GM23338 (cell line): ENCODE measurements at regions not wholly inside any gene's neighbourhood (a gene's known extent, or its start where the extent isn't known, plus 50 kb on each side); places are given as distances from the start of the nearest gene placed in this dataset.

Experiments used
- CTCF ChIP-seq, 2 experiments: fragments of 200-600 bp in 1 of 2; sonication (generic) in 1 of 2; conservative IDR thresholded peaks; 2 replicates each; pipeline versions ENCODE4 v1.5.1 to v1.6.1; 2016 to 2017; ENCODE audit warnings: antibody characterized with exemption in 2 of 2, low read depth in 2 of 2, mild to moderate bottlenecking in 2 of 2, moderate library complexity in 1 of 2
- ETS1 ChIP-seq: IDR thresholded peaks from 2 replicates; pipeline ENCODE4 v1.6.1; 2016; ENCODE audit warnings: antibody characterized with exemption
- EZH2 ChIP-seq: fragments of 200-600 bp; sonication (generic); IDR thresholded peaks from one replicate; pipeline ENCODE4 v1.8.0; 2017; ENCODE audit warnings: antibody characterized with exemption, mild to moderate bottlenecking, low read depth; ENCODE audit not compliant: unreplicated experiment
- JUNB ChIP-seq: IDR thresholded peaks from one replicate; pipeline ENCODE4 v1.6.1; 2016; ENCODE audit warnings: antibody characterized with exemption; ENCODE audit not compliant: unreplicated experiment
- NANOG ChIP-seq: IDR thresholded peaks from 2 replicates; pipeline ENCODE4 v1.6.1; 2016; ENCODE audit warnings: antibody characterized with exemption, borderline replicate concordance
- POLR2AphosphoS5 ChIP-seq: IDR thresholded peaks from 2 replicates; pipeline ENCODE4 v1.6.1; 2016; ENCODE audit warnings: antibody characterized with exemption, low read depth
- REST ChIP-seq: IDR thresholded peaks from one replicate; pipeline ENCODE4 v1.6.1; 2018; ENCODE audit warnings: antibody characterized with exemption; ENCODE audit not compliant: unreplicated experiment

GRCh38 chrX:144259054-144259453 is 375.2 kb downstream of the UBE2NL start:
- no peak for TF ChIP-seq CTCF (conservative IDR thresholded peaks at IDR 0.05; ENCODE audit: low read depth in 2 of 2)
- no peak for TF ChIP-seq JUNB
- TF ChIP-seq ETS1, result no peak
- TF ChIP-seq POLR2AphosphoS5, result no peak
- TF ChIP-seq EZH2, result no peak
- TF ChIP-seq REST, result no peak
- no peak for TF ChIP-seq NANOG
